Kidney (tissue), 13 donors: ENCODE measurements at regions not wholly inside any gene's neighbourhood (a gene's known extent, or its start where the extent isn't known, plus 50 kb on each side); places are given as distances from the start of the nearest gene placed in this dataset.

Source experiments
- DNase-seq, 5 donors: peaks; one replicate each; pipeline ENCODE4 v3.0.0-alpha.2; 2013 to 2020
- FAIRE-seq: peaks from 2 replicates; lab custom pipeline; 2012; peaks lifted over from hg19 to GRCh38; lab: Jason Lieb, UNC
- H3K27ac ChIP-seq, 2 donors: one replicate each; pipeline ENCODE4 v1.7.0; 2013; ENCODE audit warnings: low read depth in 2 of 2, low read length in 2 of 2, inconsistent platforms in 1 of 2
- H3K27me3 ChIP-seq: one replicate; pipeline ENCODE4 v1.7.1; 2013; ENCODE audit warnings: low read length, inconsistent platforms; ENCODE audit not compliant: control insufficient read depth, insufficient read depth
- H3K36me3 ChIP-seq, 3 donors: one replicate each; pipeline versions ENCODE4 v1.7.0 to v1.7.1; 2013; ENCODE audit warnings: low read length in 3 of 3, control low read depth in 1 of 3, inconsistent platforms in 1 of 3; ENCODE audit not compliant: insufficient read depth in 3 of 3, control insufficient read depth in 2 of 3
- H3K4me1 ChIP-seq, 3 donors: one replicate each; pipeline versions ENCODE4 v1.7.0 to v1.7.1; 2013; ENCODE audit warnings: low read length in 3 of 3, inconsistent platforms in 1 of 3, low read depth in 1 of 3; ENCODE audit not compliant: control insufficient read depth in 2 of 3, insufficient read depth in 2 of 3
- H3K4me3 ChIP-seq, 3 donors: one replicate each; pipeline versions ENCODE4 v1.7.0 to v1.8.1; 2013; ENCODE audit warnings: low read length in 3 of 3, control low read depth in 1 of 3, inconsistent platforms in 1 of 3
- H3K9ac ChIP-seq, 3 donors: one replicate each; pipeline versions ENCODE4 v1.7.0 to v1.7.1; 2013; ENCODE audit warnings: low read length in 3 of 3, control low read depth in 1 of 3, inconsistent platforms in 1 of 3
- H3K9me3 ChIP-seq, 3 donors: one replicate each; pipeline versions ENCODE4 v1.7.0 to v1.7.1; 2013; ENCODE audit warnings: low read length in 3 of 3, control low read depth in 1 of 3, inconsistent platforms in 1 of 3; ENCODE audit not compliant: control insufficient read depth in 2 of 3, insufficient read depth in 1 of 3
- CTCF ChIP-seq: IDR thresholded peaks from 3 replicates; pipeline ENCODE4 v1.5.1; 2012; ENCODE audit warnings: mild to moderate bottlenecking, moderate library complexity, borderline replicate concordance; ENCODE audit not compliant: insufficient read depth; ENCODE audit errors: extremely low read depth
- intact Hi-C: fragments of 100-400 bp; cut with DNase I; formaldehyde crosslinking; loops from one replicate; pipeline ENCODE4 v1.11.1; 2022
- donor health status: control.
- donor health status: control.
- donor health status: control.
- donor health status: control.
- donor health status: control.
- donor health status: DM: yes; HTN: yes; CAD: no.
- donor health status: Normal renal cell carcinoma (clear cell type).

GRCh38 chr6:50539447-50539846, 173.9 kb upstream of the TFAP2D start:
- Histone ChIP-seq H3K4me1 (no peaks in the 10 kb centered on the region), H3K4me3 (no peak overlapping the region), H3K9ac (no peak overlapping the region), H3K27me3 (no peaks in the 10 kb centered on the region), H3K36me3 (no peaks in the 10 kb centered on the region), H3K27ac (no peak overlapping the region), H3K9me3 (no peaks in the 10 kb centered on the region)
- TF ChIP-seq CTCF: no peak
- intact Hi-C loops: no loop called here
- FAIRE-seq (no peak), DNase-seq (no peak)

GRCh38 chr6:50541941-50542340, 171.4 kb upstream of the TFAP2D start:
- no peaks in the 10 kb centered on the region for H3K36me3 ChIP-seq
- no peaks in the 10 kb centered on the region for H3K27me3 ChIP-seq
- no peaks in the 10 kb centered on the region for H3K9me3 ChIP-seq
- no peak overlapping the region for H3K9ac ChIP-seq
- H3K27ac ChIP-seq: no peak overlapping the region
- H3K4me3 ChIP-seq: no peak overlapping the region
- FAIRE-seq (no peak), DNase-seq (no peak)
- intact Hi-C loops: no loop called here
- no peak for TF ChIP-seq CTCF
- H3K4me1 ChIP-seq: no peaks in the 10 kb centered on the region

- no peak for FAIRE-seq
- intact Hi-C loops: no loop called here
- H3K4me3 ChIP-seq: no peak overlapping the region
- H3K9me3 ChIP-seq: no peaks in the 10 kb centered on the region
- no peak for TF ChIP-seq CTCF
- peak in 4 of 5 donors; percentile 61 to 78 (median 76) for DNase-seq
- no peak overlapping the region for H3K27ac ChIP-seq
- no peak overlapping the region for H3K9ac ChIP-seq
- H3K4me1 ChIP-seq: no peaks in the 10 kb centered on the region
- H3K27me3 ChIP-seq: no peaks in the 10 kb centered on the region
- H3K36me3 ChIP-seq: no peaks in the 10 kb centered on the region
Measured at GRCh38 chr6:50543666-50544065, 169.7 kb upstream of the TFAP2D start.

GRCh38 chr6:50549026-50549425, 164.3 kb upstream of the TFAP2D start:
- no peaks in the 10 kb centered on the region for H3K36me3 ChIP-seq
- no peaks in the 10 kb centered on the region for H3K9me3 ChIP-seq
- TF ChIP-seq CTCF: no peak
- no peaks in the 10 kb centered on the region for H3K27me3 ChIP-seq
- H3K27ac ChIP-seq: no peak overlapping the region
- H3K9ac ChIP-seq: no peak overlapping the region
- intact Hi-C loops: no loop called here
- no peak for FAIRE-seq
- H3K4me1 ChIP-seq: no peaks in the 10 kb centered on the region
- H3K4me3 ChIP-seq: no peak overlapping the region
- DNase-seq: no peak
